Smooth muscle cell (in vitro differentiated cells): ENCODE measurements at regions not wholly inside any gene's neighbourhood (a gene's known extent, or its start where the extent isn't known, plus 50 kb on each side); places are given as distances from the start of the nearest gene placed in this dataset.

ENCODE experiments used
- DNase-seq: peaks from one replicate; lab custom pipeline; 2025; ENCODE audit not compliant: unreplicated experiment; lab: John Stamatoyannopoulos, UW
- H2AFZ ChIP-seq: fragments of 200-600 bp; sonication (generic); 2 replicates; pipeline ENCODE4 v1.6.0; 2016; ENCODE audit warnings: antibody characterized with exemption, low read depth, mild to moderate bottlenecking
- H3F3A ChIP-seq: fragments of 200-600 bp; sonication (generic); 2 replicates; pipeline ENCODE4 v1.6.0; 2017; ENCODE audit warnings: antibody characterized with exemption, low read depth
- H3K27ac ChIP-seq: fragments of 200-600 bp; sonication (generic); 2 replicates; pipeline ENCODE4 v1.5.1; 2016; ENCODE audit warnings: low read depth, mild to moderate bottlenecking
- H3K27me3 ChIP-seq: fragments of 200-600 bp; sonication (generic); 2 replicates; pipeline ENCODE4 v1.6.1; 2016; ENCODE audit warnings: low read depth, mild to moderate bottlenecking
- H3K36me3 ChIP-seq: fragments of 200-600 bp; sonication (generic); 2 replicates; pipeline ENCODE4 v1.5.1; 2016; ENCODE audit warnings: low read depth
- H3K4me1 ChIP-seq: fragments of 200-600 bp; sonication (generic); 2 replicates; pipeline ENCODE4 v1.5.1; 2016; ENCODE audit warnings: low read depth
- H3K4me2 ChIP-seq: fragments of 200-600 bp; sonication (generic); 2 replicates; pipeline ENCODE4 v1.6.0; 2016; ENCODE audit warnings: mild to moderate bottlenecking
- H3K4me3 ChIP-seq: fragments of 200-600 bp; sonication (generic); 2 replicates; pipeline ENCODE4 v1.5.1; 2016; ENCODE audit warnings: mild to moderate bottlenecking
- H3K79me2 ChIP-seq: fragments of 200-600 bp; sonication (generic); 2 replicates; pipeline ENCODE4 v1.6.0; 2016; ENCODE audit warnings: low read depth, mild to moderate bottlenecking
- H3K9ac ChIP-seq: fragments of 200-600 bp; sonication (generic); 2 replicates; pipeline ENCODE4 v1.6.0; 2016; ENCODE audit warnings: low read depth
- H3K9me3 ChIP-seq: fragments of 200-600 bp; sonication (generic); replicated peaks from 2 replicates; pipeline ENCODE4 v1.5.1; 2016; ENCODE audit warnings: low read depth
- H4K20me1 ChIP-seq: fragments of 200-600 bp; sonication (generic); 2 replicates; pipeline ENCODE4 v1.6.0; 2016; ENCODE audit warnings: low read depth
- CTCF ChIP-seq: fragments of 200-600 bp; sonication (generic); IDR thresholded peaks from 2 replicates; pipeline ENCODE4 v1.5.1; 2017; ENCODE audit warnings: borderline replicate concordance, mild to moderate bottlenecking, antibody characterized with exemption; ENCODE audit not compliant: insufficient read depth, poor library complexity, severe bottlenecking
- WGBS: methylation state at CpG from one replicate; pipeline ENCODE4 v1.1.7; 2016; ENCODE audit warnings: low lambda C conversion rate; 5-methylcytosine and 5-hydroxymethylcytosine counted together

- Histone ChIP-seq H3K9ac (no peak overlapping the region), H3K4me2 (no peak overlapping the region), H3F3A (no peaks in the 10 kb centered on the region), H3K27ac (no peak overlapping the region), H3K9me3 (no peaks in the 10 kb centered on the region), H2AFZ (peak overlapping the region; percentile 43), H3K36me3 (no peaks in the 10 kb centered on the region), H3K27me3 (no peaks in the 10 kb centered on the region), H3K4me3 (no peak overlapping the region), H4K20me1 (no peaks in the 10 kb centered on the region), H3K79me2 (no peaks in the 10 kb centered on the region), H3K4me1 (no peaks in the 10 kb centered on the region)
- 97% methylated on average over 5 of the region's 5 CpGs for WGBS
- DNase-seq: no peak
- TF ChIP-seq CTCF: no peak
These were observed 161.9 kb upstream of the HMHB1 start for GRCh38 chr5:143649937-143650621.

- H3K4me2 ChIP-seq: no peak overlapping the region
- H3K79me2 ChIP-seq: no peaks in the 10 kb centered on the region
- H3K36me3 ChIP-seq: no peaks in the 10 kb centered on the region
- no peak overlapping the region for H2AFZ ChIP-seq
- no peaks in the 10 kb centered on the region for H3K9me3 ChIP-seq
- no peak overlapping the region for H3K4me3 ChIP-seq
- peak; percentile 11 for TF ChIP-seq CTCF
- H3K9ac ChIP-seq: no peak overlapping the region
- H4K20me1 ChIP-seq: no peaks in the 10 kb centered on the region
- no peaks in the 10 kb centered on the region for H3K27me3 ChIP-seq
- H3F3A ChIP-seq: peaks cover 7% of the 10 kb centered on the region
- H3K27ac ChIP-seq: no peak overlapping the region
- peaks cover 6% of the 10 kb centered on the region for H3K4me1 ChIP-seq
- 85% methylated on average over 2 of the region's 2 CpGs for WGBS
- no peak for DNase-seq
These were observed 163.3 kb upstream of the HMHB1 start for GRCh38 chr5:143648696-143649095.

GRCh38 chr5:143646961-143647360 is 165.0 kb upstream of the HMHB1 start:
- no peak for TF ChIP-seq CTCF
- Histone ChIP-seq H3K27me3 (no peaks in the 10 kb centered on the region), H3K9me3 (no peaks in the 10 kb centered on the region), H3K27ac (no peak overlapping the region), H3K36me3 (no peaks in the 10 kb centered on the region), H3K9ac (no peak overlapping the region), H4K20me1 (no peaks in the 10 kb centered on the region), H3F3A (peaks cover 11% of the 10 kb centered on the region), H2AFZ (no peak overlapping the region), H3K4me1 (peaks cover 6% of the 10 kb centered on the region), H3K4me2 (no peak overlapping the region), H3K79me2 (no peaks in the 10 kb centered on the region), H3K4me3 (no peak overlapping the region)
- DNase-seq: no peak
- 92% methylated on average over 14 of the region's 14 CpGs for WGBS

GRCh38 chr5:143645356-143645755 is 166.6 kb upstream of the HMHB1 start:
- Histone ChIP-seq H4K20me1 (no peaks in the 10 kb centered on the region), H3K4me1 (peaks cover 6% of the 10 kb centered on the region), H3K79me2 (no peaks in the 10 kb centered on the region), H3F3A (peaks cover 14% of the 10 kb centered on the region), H3K36me3 (no peaks in the 10 kb centered on the region), H3K9me3 (no peaks in the 10 kb centered on the region), H2AFZ (no peak overlapping the region), H3K9ac (no peak overlapping the region), H3K4me2 (no peak overlapping the region), H3K4me3 (no peak overlapping the region), H3K27me3 (no peaks in the 10 kb centered on the region), H3K27ac (no peak overlapping the region)
- 94% methylated on average over 6 of the region's 6 CpGs for WGBS
- no peak for DNase-seq
- TF ChIP-seq CTCF: no peak
